Endodermal cell (in vitro differentiated cells): ENCODE measurements at regions not wholly inside any gene's neighbourhood (a gene's known extent, or its start where the extent isn't known, plus 50 kb on each side); places are given as distances from the start of the nearest gene placed in this dataset.

Experiments
- DNase-seq: peaks from one replicate; pipeline ENCODE4 v3.0.0-alpha.2; 2017
- H3K27ac ChIP-seq: 2 replicates; pipeline ENCODE4 v1.5.1; 2013; ENCODE audit warnings: mild to moderate bottlenecking, low read depth, low read length, moderate library complexity
- H3K27me3 ChIP-seq: 2 replicates; pipeline ENCODE4 v1.6.1; 2013; ENCODE audit warnings: mild to moderate bottlenecking, low read length, moderate library complexity; ENCODE audit not compliant: insufficient read depth, control insufficient read depth, poor library complexity, severe bottlenecking
- H3K36me3 ChIP-seq: 2 replicates; pipeline ENCODE4 v1.7.0; 2013; ENCODE audit warnings: mild to moderate bottlenecking, low read length, moderate library complexity; ENCODE audit not compliant: control insufficient read depth, insufficient read depth
- H3K4me1 ChIP-seq: one replicate; pipeline ENCODE4 v1.7.0; 2013; ENCODE audit warnings: low read length; ENCODE audit not compliant: control insufficient read depth, insufficient read depth
- H3K4me3 ChIP-seq: 2 replicates; pipeline ENCODE4 v1.5.1; 2013; ENCODE audit warnings: mild to moderate bottlenecking, low read length, moderate library complexity
- H3K9ac ChIP-seq: 2 replicates; pipeline ENCODE4 v1.6.1; 2013; ENCODE audit warnings: mild to moderate bottlenecking, low read length, moderate library complexity; ENCODE audit not compliant: poor library complexity, severe bottlenecking; ENCODE audit errors: extremely low read depth
- H3K9me3 ChIP-seq: 2 replicates; pipeline ENCODE4 v1.6.1; 2013; ENCODE audit warnings: mild to moderate bottlenecking, low read length, moderate library complexity; ENCODE audit not compliant: control insufficient read depth
- H3K27ac Mint-ChIP-seq: 2 replicates; pipeline ENCODE4 v1.8.0; 2020; ENCODE audit warnings: mixed read lengths
- H3K27me3 Mint-ChIP-seq: 2 replicates; pipeline ENCODE4 v1.8.0; 2021; ENCODE audit warnings: mild to moderate bottlenecking, mixed read lengths; ENCODE audit not compliant: insufficient read depth
- H3K36me3 Mint-ChIP-seq: 2 replicates; pipeline ENCODE4 v1.8.0; 2020; ENCODE audit warnings: low read depth, mixed read lengths
- H3K4me1 Mint-ChIP-seq: 2 replicates; pipeline ENCODE4 v1.8.0; 2020; ENCODE audit warnings: mixed read lengths
- H3K4me3 Mint-ChIP-seq: 2 replicates; pipeline ENCODE4 v1.8.0; 2020; ENCODE audit warnings: mild to moderate bottlenecking, moderate library complexity, mixed read lengths
- H3K9me3 Mint-ChIP-seq: 2 replicates; pipeline ENCODE4 v1.8.0; 2020; ENCODE audit warnings: mild to moderate bottlenecking, mixed read lengths
- WGBS, 2 experiments: methylation state at CpG; one replicate each; pipeline versions ENCODE4 v1.1.5 to v1.1.7; 2013; ENCODE audit warnings: missing lambda C conversion rate in 2 of 2, mixed read lengths in 1 of 2; ENCODE audit not compliant: insufficient coverage in 1 of 2, insufficient read length in 1 of 2; 5-methylcytosine and 5-hydroxymethylcytosine counted together
- TF ChIP-seq, protein P1 (sequence below): fragments of 200-600 bp; sonication (generic); conservative IDR thresholded peaks from 2 replicates; pipeline ENCODE4 v1.5.0; 2021; ENCODE audit warnings: antibody characterized with exemption, mild to moderate bottlenecking

DNA sequence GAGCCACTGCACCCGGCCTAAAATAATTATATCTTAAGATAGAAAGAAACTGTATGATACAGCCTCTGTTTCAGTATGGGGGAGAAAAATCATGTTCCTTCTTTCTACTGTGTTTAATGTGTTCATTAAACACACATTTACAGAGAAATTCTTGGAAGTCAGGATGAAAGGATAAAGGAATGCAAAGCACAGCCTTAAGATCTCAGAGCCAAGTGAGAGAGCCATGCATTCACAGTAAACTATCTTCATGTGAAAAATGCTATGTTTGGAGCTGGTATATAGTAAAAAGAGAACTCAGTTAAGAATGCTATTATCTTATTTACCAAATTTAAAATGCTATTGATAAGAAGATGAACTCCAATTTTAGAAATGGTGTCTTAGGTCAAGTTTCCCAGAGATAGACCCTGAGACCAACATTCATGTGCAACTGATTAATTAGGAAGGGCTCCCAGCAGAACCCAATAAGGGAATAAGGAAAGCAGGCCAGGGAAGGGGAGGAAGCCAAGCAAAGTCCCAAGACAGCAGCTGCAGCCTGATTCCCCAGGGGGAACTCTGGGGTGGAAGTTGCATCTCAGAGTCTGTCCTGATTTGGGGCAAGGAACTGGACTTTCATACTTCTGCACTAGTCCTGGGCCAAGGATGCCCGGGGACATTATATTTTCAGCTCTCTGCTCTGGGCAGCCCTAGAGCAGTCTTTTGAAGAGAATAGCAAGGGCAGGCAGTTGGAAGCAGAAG lies 130.0 kb upstream of the ZNF648 start:
- H3K9me3 Mint-ChIP-seq: no peaks in the 10 kb centered on the region
- peaks cover 5% of the 10 kb centered on the region for H3K9me3 ChIP-seq
- WGBS, 2 experiments: 87% methylated on average over 2 of the region's 2 CpGs; no CpG with 5 or more reads in 1 of the 2 experiments
- DNase-seq: no peak
- no peak overlapping the region for H3K4me3 Mint-ChIP-seq
- peaks cover 7% of the 10 kb centered on the region for H3K27me3 ChIP-seq
- no peak overlapping the region for H3K9ac ChIP-seq
- H3K36me3 Mint-ChIP-seq: no peaks in the 10 kb centered on the region
- peaks cover 12% of the 10 kb centered on the region for H3K27me3 Mint-ChIP-seq
- TF ChIP-seq, protein P1, sequence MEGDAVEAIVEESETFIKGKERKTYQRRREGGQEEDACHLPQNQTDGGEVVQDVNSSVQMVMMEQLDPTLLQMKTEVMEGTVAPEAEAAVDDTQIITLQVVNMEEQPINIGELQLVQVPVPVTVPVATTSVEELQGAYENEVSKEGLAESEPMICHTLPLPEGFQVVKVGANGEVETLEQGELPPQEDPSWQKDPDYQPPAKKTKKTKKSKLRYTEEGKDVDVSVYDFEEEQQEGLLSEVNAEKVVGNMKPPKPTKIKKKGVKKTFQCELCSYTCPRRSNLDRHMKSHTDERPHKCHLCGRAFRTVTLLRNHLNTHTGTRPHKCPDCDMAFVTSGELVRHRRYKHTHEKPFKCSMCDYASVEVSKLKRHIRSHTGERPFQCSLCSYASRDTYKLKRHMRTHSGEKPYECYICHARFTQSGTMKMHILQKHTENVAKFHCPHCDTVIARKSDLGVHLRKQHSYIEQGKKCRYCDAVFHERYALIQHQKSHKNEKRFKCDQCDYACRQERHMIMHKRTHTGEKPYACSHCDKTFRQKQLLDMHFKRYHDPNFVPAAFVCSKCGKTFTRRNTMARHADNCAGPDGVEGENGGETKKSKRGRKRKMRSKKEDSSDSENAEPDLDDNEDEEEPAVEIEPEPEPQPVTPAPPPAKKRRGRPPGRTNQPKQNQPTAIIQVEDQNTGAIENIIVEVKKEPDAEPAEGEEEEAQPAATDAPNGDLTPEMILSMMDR: no peak
- no peak overlapping the region for H3K27ac Mint-ChIP-seq
- H3K4me1 ChIP-seq: no peaks in the 10 kb centered on the region
- H3K36me3 ChIP-seq: no peaks in the 10 kb centered on the region
- no peak overlapping the region for H3K4me3 ChIP-seq
- peaks cover 12% of the 10 kb centered on the region for H3K4me1 Mint-ChIP-seq
- no peak overlapping the region for H3K27ac ChIP-seq

- H3K27me3 Mint-ChIP-seq: peaks cover 6% of the 10 kb centered on the region
- H3K9me3 Mint-ChIP-seq: no peaks in the 10 kb centered on the region
- Histone ChIP-seq H3K4me3 (no peak overlapping the region), H3K36me3 (no peaks in the 10 kb centered on the region), H3K27ac (no peak overlapping the region), H3K4me1 (no peaks in the 10 kb centered on the region), H3K9ac (no peak overlapping the region), H3K27me3 (peaks cover 15% of the 10 kb centered on the region), H3K9me3 (no peaks in the 10 kb centered on the region)
- WGBS, 2 experiments: 78 to 83% methylated on average over 1 to 3 of the region's 3 CpGs
- no peaks in the 10 kb centered on the region for H3K36me3 Mint-ChIP-seq
- DNase-seq: no peak
- peaks cover 12% of the 10 kb centered on the region for H3K4me1 Mint-ChIP-seq
- no peak overlapping the region for H3K27ac Mint-ChIP-seq
- TF ChIP-seq, protein P1: no peak
- H3K4me3 Mint-ChIP-seq: no peak overlapping the region
Measured at GRCh38 chr1:182189535-182190066, 128.1 kb upstream of the ZNF648 start.

- H3K9ac ChIP-seq: no peak overlapping the region
- no peaks in the 10 kb centered on the region for H3K9me3 ChIP-seq
- TF ChIP-seq, protein P1: no peak
- no peaks in the 10 kb centered on the region for H3K4me1 ChIP-seq
- no peak overlapping the region for H3K27ac Mint-ChIP-seq
- peaks cover 29% of the 10 kb centered on the region for H3K27me3 ChIP-seq
- H3K4me3 Mint-ChIP-seq: no peak overlapping the region
- no peak for DNase-seq
- H3K36me3 Mint-ChIP-seq: no peaks in the 10 kb centered on the region
- peaks cover 6% of the 10 kb centered on the region for H3K4me1 Mint-ChIP-seq
- H3K27ac ChIP-seq: no peak overlapping the region
- no peak overlapping the region for H3K4me3 ChIP-seq
- WGBS, 2 experiments: 83 to 86% methylated on average over 2 to 3 of the region's 3 CpGs
- peaks cover 13% of the 10 kb centered on the region for H3K27me3 Mint-ChIP-seq
- H3K36me3 ChIP-seq: no peaks in the 10 kb centered on the region
- no peaks in the 10 kb centered on the region for H3K9me3 Mint-ChIP-seq
Measured at GRCh38 chr1:182186757-182187146, 125.2 kb upstream of the ZNF648 start.
